ENCODE measurements at regions not wholly inside any gene's neighbourhood (a gene's known extent, or its start where the extent isn't known, plus 50 kb on each side); places are given as distances from the start of the nearest gene placed in this dataset.

DNA sequence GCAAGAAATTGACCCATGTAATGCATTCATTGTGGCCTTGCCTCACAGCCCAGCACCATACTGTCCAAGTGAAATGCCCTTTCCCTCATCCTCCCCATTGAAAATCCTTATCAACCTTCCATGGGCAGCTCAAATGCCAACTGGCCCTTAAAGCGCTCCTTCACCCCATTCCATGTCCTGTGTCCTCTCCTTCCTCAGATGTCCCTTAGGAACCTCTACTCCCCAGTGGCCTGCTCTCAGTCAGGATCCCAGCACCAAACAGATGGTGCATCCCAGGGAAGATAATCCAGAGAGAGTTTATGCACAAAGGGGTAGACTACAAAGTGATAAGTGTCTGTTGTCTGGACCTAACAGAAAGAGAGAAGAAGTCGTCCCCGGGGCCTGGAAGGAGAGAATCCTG, 407.4 kb upstream of the ZNF507 start:
- Histone ChIP-seq H3K36me3 (ENCODE audit: control insufficient read depth in 2 of 4, insufficient read depth in 4 of 4, low read length in 3 of 4) (no peaks in the 10 kb centered on the region), H2BK15ac (ENCODE audit: low read length) (no peak overlapping the region), H3K79me1 (ENCODE audit: low read depth, low read length) (no peaks in the 10 kb centered on the region), H3K23me2 (ENCODE audit: low read depth, low read length) (no peaks in the 10 kb centered on the region), H3K27me3 (replicated peaks in 1 of 4; ENCODE audit: control insufficient read depth in 3 of 4, extremely low read depth in 1 of 4, insufficient read depth in 3 of 4, low read length in 3 of 4) (no peaks in the 10 kb centered on the region), H2AK5ac (ENCODE audit: low read depth, low read length) (no peak overlapping the region), H2BK12ac (ENCODE audit: low read depth, low read length) (no peak overlapping the region), H2BK5ac (ENCODE audit: low read depth, low read length) (no peak overlapping the region), H3K23ac (ENCODE audit: insufficient read length) (no peak overlapping the region), H2AFZ (ENCODE audit: low read length) (no peak overlapping the region), H3K27ac (ENCODE audit: low read depth, low read length) (no peak overlapping the region), H4K5ac (ENCODE audit: insufficient read length, low read depth, low read length) (no peak overlapping the region), H2BK20ac (ENCODE audit: low read length) (no peak overlapping the region), H4K91ac (replicated peaks; ENCODE audit: insufficient read length, low read length) (no peak overlapping the region), H2BK120ac (replicated peaks; ENCODE audit: low read depth, low read length) (no peak overlapping the region), H3K4ac (replicated peaks; ENCODE audit: insufficient read length, low read depth, low read length) (no peak overlapping the region), H3K4me3 (ENCODE audit: extremely low read depth in 1 of 4, insufficient read depth in 2 of 4, low read depth in 3 of 4, low read length in 4 of 4) (no peak overlapping the region), H4K8ac (ENCODE audit: extremely low read depth, insufficient read depth, low read length) (no peak overlapping the region), H3K14ac (ENCODE audit: insufficient read length) (no peak overlapping the region), H3K79me2 (ENCODE audit: control insufficient read depth in 1 of 2, insufficient read depth in 2 of 2, low read length in 2 of 2) (no peaks in the 10 kb centered on the region), H3K56ac (replicated peaks; ENCODE audit: insufficient read length, low read depth, low read length) (no peak overlapping the region), H3K9me3 (ENCODE audit: insufficient read depth in 2 of 2, low read depth in 1 of 2, low read length in 1 of 2) (no peaks in the 10 kb centered on the region), H3K9ac (replicated peaks in 1 of 4; ENCODE audit: extremely low read depth in 1 of 4, low read depth in 3 of 4, low read length in 3 of 4) (no peak overlapping the region), H4K20me1 (replicated peaks in 1 of 2; ENCODE audit: control insufficient read depth in 1 of 2, insufficient read depth in 2 of 2, low read length in 2 of 2) (no peaks in the 10 kb centered on the region), H3K4me1 (replicated peaks in 1 of 4; ENCODE audit: control insufficient read depth in 3 of 4, insufficient read depth in 4 of 4, low read length in 3 of 4) (no peaks in the 10 kb centered on the region), H3K4me2 (ENCODE audit: insufficient read depth in 1 of 2, low read depth in 2 of 2, low read length in 2 of 2) (no peak overlapping the region), H3K18ac (ENCODE audit: extremely low read depth, low read length) (no peak overlapping the region)
- TF ChIP-seq PHF8 (conservative IDR thresholded peaks at IDR 0.05; ENCODE audit: low read depth, low read length) = no peak
- TF ChIP-seq, protein P1, sequence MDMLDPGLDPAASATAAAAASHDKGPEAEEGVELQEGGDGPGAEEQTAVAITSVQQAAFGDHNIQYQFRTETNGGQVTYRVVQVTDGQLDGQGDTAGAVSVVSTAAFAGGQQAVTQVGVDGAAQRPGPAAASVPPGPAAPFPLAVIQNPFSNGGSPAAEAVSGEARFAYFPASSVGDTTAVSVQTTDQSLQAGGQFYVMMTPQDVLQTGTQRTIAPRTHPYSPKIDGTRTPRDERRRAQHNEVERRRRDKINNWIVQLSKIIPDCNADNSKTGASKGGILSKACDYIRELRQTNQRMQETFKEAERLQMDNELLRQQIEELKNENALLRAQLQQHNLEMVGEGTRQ (IDR thresholded peaks at IDR 0.05; ENCODE audit: low read length) = no peak
- WGBS, 2 experiments (ENCODE audit: extremely low coverage in 1 of 2, insufficient coverage in 1 of 2, insufficient read length in 1 of 2, insufficient replicate concordance in 2 of 2, low coverage in 1 of 2, low lambda C conversion rate in 2 of 2, missing lambda C conversion rate in 1 of 2) = 87% methylated on average over 3 of the region's 3 CpGs; no CpG with 5 or more reads in 1 of the 2 experiments
- CTCF ChIA-PET (ENCODE audit: partially characterized antibody) = interaction anchor here (0.6 kb wide), 1 partner anchor 1218 kb away, joined by 3 read pairs; no protein-coding TSS in a partner anchor
- no peak for DNase-seq (ENCODE audit: low read depth in 1 of 2, low spot score in 2 of 2)
- POLR2A ChIA-PET (ENCODE audit: partially characterized antibody) = no interaction called here
- FAIRE-seq = no peak
